A673 (cell line): ENCODE measurements at regions not wholly inside any gene's neighbourhood (a gene's known extent, or its start where the extent isn't known, plus 50 kb on each side); places are given as distances from the start of the nearest gene placed in this dataset.

Experiments
- CTCF ChIP-seq: fragments of 300-800, 200-600 bp; sonication (generic); conservative IDR thresholded peaks from 2 replicates; pipeline ENCODE4 v1.5.1; 2017; ENCODE audit warnings: low read depth, mild to moderate bottlenecking, antibody characterized with exemption, low read length, moderate library complexity, mixed read lengths
- EZH2 ChIP-seq: fragments of 200-600 bp; sonication (generic); IDR thresholded peaks from 2 replicates; pipeline ENCODE4 v1.6.1; 2017; ENCODE audit warnings: borderline replicate concordance, low read depth, mild to moderate bottlenecking, mixed read lengths, antibody characterized with exemption, low read length; ENCODE audit not compliant: poor library complexity, severe bottlenecking

DNA sequence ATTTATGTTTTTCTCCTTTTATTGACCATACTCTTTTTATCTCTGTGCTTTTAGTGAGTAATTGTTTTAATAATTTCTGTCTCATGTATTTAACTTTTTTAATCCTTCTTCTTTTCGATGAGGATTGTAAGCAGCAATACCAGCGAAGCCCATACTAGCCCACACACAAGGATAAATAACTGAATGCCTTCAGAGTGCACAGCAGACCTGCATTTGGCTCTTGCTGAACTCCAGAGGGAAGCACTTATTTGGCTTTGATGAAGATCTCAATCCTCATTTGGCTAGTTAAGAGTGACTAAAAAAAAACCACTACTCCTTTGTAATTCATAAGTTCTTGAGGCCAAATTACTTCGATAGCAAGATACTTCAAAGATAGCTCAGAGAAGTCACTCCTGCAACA is 293.3 kb downstream of the METTL15 start:
- TF ChIP-seq CTCF (no peak), EZH2 (no peak)
